DMS 273 (cell line): ENCODE measurements at regions not wholly inside any gene's neighbourhood (a gene's known extent, or its start where the extent isn't known, plus 50 kb on each side); places are given as distances from the start of the nearest gene placed in this dataset.

Source experiments
- DNase-seq: peaks from one replicate; lab custom pipeline; 2025; ENCODE audit not compliant: unreplicated experiment; lab: John Stamatoyannopoulos, UW

DNA sequence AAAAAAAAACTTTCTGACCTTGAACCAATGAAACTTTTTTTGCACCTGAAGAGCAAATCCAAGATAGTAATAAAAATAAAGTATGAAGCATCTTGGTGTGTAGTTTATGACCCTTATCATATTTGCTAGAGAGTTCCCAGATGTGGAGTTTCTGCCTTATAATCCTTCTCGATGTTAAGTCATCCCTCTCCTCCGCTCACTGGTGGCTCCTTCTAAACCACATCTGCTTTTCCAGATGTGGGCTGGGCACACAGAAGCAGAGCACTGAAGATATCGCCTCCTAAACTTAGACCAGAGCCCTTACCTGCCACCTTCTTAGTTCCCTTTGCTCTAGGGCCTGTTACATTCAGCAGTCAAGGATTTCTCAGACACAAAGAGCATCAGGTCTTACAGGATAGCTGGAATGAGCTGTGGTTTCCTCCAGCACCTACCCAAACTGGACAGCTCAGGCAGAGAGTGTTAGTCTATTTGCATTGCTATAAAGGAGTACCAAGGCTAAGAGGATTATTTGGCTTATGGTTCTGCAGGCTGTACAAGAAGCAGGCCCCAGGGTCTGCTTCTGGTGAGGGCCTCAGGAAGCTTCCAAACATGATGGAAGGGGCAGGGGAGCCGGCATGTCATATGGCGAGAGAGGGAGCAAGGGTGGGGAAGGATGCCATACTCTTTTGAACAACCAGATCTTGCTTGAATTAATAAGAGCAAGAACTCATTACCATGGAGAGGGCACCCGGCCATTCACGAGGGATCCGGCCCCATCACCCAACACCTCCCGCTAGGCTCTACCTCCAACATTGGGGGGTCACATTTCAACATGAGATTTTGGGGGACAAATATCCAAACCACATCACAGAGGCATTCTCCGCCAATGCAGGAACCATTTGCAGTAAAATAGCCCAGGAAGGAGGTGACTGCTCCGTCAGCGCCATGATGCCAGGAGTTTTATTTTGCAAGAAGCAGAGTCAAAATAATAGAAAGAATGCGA is 75.6 kb upstream of the HELT start:
- no peak for DNase-seq

DNA sequence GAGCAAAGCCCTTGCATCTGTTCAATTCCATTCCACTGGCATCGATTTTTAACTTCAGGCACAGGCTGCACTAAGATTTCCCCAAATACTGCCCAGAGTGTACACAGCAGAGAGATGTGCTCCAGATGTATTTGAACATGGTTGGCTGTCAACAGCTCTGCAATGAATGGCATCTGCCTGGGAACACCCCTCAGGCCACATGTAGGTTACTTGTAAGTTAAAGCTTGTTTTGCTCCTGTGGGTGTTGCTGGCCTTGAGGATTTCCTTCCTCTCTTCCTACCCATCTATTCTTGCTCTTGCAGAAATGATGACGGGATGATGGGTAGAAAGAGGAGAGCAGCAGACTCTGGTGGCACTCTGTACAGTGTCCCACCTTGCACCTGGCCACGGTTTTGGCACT is 69.3 kb upstream of the HELT start:
- no peak for DNase-seq

- no peak for DNase-seq
Measured at GRCh38 chr4:184950117-184950830, 68.0 kb upstream of the HELT start.

DNA sequence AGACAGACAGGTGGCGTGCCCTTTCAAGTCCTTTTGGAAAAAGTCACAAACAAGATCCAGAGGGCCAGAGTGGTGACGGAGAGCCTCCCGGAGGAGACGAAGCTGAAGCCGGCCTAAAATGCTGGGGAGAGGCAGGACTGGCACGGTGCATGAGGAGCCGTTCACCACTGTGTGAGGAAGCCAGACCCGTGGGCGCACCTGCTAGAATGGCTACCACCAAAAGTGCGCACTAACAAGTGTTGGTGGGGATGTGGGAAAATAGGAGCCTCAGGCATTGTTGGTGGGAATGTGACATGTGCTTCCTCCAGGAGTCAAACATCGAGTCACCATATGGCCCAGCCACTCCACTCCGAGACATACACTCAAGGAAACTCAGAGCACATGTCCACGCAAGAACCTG is 67.4 kb upstream of the HELT start:
- no peak for DNase-seq

DNA sequence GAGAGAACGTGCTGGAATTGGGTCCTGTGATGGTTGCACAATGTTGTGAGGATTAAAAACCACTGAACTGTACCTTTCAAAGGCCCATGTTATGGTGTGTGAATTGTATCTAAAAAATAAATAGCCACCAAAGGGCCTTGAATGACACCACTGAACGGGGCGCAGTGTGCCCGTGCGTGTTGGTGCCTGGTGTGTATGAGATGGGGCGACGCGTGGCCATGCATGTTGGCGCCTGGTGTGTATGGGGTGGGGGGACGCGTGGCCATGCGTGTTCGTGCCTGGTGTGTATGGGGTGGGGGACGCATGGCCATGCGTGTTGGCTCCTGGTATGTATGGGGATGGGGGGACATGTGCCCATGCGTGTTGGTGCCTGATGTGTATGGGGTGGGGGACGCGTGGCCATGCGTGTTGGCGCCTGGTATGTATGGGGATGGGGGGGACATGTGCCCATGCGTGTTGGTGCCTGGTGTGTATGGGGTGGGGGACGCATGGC is 66.6 kb upstream of the HELT start:
- DNase-seq = no peak

GRCh38 chr4:184952522-184952921 is 65.8 kb upstream of the HELT start:
- no peak for DNase-seq

DNA sequence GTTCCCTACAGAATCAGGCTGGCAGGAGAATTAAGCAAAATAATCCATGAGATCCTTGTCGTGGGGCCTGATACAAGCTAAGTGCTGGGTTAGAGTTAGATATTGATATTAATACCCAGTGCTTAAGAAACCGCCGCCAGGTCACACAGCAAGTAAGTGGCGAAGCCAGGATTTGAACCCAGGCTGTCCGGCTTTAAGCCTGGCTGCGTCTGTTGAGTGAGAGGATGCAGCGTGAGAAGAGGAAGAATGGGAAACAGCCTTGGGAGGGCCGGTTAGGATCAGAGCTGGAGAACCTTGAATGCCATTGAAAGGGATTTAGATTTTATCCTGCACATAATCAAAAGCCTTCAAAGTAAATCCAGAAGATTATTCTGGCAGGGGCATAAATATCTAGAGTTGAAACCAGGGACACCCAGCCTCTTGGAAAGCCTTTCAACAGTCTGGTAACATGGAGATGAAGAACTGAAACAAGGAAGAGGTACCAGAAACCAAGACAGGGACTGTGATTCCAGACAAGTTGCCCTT is 64.8 kb upstream of the HELT start:
- DNase-seq = no peak

- no peak for DNase-seq
Measured at GRCh38 chr4:184953971-184954370, 64.3 kb upstream of the HELT start.

GRCh38 chr4:184954482-184954881 is 63.8 kb upstream of the HELT start:
- DNase-seq = no peak

- DNase-seq = no peak
Measured at GRCh38 chr4:184955116-184955515, 63.2 kb upstream of the HELT start.

DNA sequence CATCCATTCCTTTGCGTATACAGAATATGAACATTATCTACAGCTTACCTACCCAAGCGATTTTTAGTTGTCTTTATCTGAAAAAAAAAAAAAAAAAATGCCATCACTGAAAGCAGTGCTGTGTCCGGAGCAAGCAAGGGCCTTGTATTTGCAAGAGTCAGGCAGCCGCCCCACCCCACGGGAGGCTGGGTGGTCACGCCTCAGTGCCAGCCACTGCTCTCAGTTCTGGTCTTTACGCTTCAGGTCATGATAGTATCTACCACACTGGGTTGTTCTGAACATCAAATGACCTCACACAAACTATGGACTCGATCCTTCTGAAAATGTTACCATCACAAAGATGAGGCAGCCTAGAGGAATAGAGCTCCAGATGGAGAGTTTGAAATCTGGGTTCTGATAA is 62.7 kb upstream of the HELT start:
- no peak for DNase-seq

DNA sequence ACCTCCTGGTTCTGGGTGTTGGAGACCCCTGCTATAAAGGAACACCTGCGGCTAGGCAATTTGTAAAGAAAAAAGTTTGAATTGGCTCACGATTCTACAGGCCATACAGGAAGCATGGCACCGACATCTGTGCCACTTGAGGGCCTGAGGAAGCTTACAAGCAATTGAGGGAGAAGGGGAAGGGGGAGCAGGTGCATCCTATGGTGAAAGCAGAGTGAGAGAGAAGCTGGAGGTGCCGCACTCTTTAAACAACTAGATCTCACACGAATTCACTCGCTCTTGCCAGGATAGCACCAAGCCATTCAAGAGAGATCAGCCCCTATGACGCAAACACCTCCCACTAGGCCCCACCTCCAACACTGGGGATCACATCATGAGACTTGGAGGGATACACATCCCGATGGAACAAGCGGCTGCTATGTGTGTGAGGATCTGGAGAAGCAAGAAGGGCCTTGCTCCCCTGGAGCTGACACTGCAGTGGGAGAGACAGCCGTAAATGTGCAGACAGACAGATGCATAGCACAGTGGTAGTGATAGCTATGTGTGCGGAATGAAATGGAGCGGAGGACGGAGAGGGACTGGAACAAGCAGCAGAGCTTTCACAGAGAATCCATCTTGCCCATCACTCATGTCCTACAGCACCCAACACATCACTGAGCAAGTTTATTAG is 60.7 kb upstream of the HELT start:
- DNase-seq = no peak

DNA sequence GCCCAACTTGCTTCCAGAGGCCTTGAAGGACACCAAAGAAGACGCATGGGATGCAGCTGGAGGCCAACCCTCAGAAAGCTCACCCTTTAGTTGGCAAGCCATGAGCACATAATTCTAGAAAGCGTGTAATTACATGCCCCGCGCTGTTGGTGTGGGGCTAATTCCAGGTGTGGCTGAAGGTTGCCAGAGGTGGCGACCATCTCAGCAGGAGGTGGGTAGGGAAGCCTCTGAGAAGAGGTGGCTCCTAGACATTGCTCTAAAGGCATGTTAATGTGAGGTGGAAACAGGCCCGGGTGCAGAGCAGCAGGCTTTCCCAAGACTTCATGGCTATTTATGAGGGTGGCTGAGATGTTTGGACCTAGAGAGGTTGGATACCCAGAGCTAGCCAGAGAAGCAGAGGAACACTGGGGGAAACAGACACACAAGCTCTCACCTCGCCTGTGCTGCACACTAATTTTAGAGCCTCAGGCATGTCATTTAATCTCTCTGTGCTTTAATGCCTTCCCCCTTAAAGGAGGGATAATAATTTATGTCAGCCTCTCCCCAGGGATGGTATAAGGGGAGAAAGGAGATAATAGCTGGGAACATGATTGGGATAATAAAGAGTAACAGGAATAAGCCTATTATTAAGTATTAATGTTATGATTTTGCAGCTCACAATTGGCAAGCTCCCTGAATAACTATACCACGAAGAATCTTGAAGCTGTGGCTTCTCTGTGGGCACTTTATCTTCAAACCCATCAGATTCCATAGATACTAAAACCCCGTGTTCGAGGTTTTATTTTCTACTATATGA is 60.0 kb upstream of the HELT start:
- DNase-seq = no peak

GRCh38 chr4:184958923-184959210 is 59.4 kb upstream of the HELT start:
- DNase-seq = no peak

DNA sequence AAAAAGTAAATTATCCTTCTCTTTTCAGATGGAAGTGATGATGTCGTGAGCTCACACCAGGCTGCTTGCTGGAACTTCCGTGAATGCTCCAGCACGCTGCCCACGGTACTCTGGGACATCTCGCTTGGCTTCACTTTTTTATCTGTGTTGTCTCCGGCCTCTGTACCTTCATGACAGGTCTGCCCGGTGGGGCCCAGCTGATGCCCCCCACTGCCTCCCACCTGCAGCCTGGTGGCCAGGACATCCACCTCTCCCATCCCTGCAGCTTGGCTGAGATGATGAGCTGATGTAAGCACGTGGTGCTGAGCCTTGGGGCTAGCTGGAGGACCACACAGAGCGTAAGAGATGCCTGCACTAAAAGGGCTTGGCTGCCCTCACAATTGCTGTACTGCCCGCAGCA is 59.0 kb upstream of the HELT start:
- DNase-seq = no peak

- no peak for DNase-seq
Measured at GRCh38 chr4:184959786-184960185, 58.5 kb upstream of the HELT start.

GRCh38 chr4:184960505-184960971 is 57.8 kb upstream of the HELT start:
- no peak for DNase-seq

DNA sequence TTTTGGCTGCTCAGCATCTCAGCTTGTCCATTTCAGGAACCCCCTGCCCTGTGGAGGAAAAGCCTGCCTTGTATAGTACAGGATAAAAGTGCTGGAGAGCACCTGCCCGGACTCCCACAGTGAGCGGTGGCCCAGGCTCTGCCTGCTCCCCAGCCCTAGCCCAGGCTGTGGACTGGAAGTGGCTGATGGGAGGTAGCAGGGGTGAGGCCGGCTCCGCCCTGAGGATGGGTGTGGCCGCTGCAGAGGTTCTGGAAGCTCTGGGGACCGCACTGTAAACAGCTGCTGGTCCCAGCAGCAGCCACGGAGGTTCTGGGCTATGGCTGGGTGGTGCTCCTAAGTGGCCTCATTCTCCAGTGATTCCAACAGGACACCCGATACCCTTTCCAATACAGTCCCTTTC is 56.6 kb upstream of the HELT start:
- DNase-seq = no peak

- DNase-seq = no peak
Measured at GRCh38 chr4:184962125-184962638, 56.1 kb upstream of the HELT start.
